Activated gamma-delta T cell (primary cell): ENCODE measurements at regions not wholly inside any gene's neighbourhood (a gene's known extent, or its start where the extent isn't known, plus 50 kb on each side); places are given as distances from the start of the nearest gene placed in this dataset.
"Not testable (repeated sequence)": the region's sequence is repeated elsewhere in the genome, so short reads cannot be mapped to it uniquely, and the experiment has no call there.

Source experiments
- DNase-seq: peaks from one replicate; lab custom pipeline; 2025; lab: John Stamatoyannopoulos, UW

DNA sequence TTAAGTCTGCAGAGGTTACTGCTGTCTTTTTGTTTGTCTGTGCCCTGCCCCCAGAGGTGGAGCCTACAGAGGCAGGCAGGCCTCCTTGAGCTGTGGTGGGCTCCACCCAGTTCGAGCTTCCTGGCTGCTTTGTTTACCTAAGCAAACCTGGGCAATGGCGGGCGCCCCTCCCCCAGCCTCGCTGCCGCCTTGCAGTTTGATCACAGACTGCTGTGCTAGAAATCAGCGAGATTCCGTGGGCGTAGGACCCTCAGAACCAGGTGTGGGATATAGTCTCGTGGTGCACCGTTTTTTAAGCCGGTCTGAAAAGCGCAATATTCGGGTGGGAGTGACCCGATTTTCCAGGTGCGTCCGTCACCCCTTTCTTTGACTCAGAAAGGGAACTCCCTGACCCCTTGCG is 2146.3 kb upstream of the WWC1 start:
- DNase-seq = not testable (repeated sequence)

DNA sequence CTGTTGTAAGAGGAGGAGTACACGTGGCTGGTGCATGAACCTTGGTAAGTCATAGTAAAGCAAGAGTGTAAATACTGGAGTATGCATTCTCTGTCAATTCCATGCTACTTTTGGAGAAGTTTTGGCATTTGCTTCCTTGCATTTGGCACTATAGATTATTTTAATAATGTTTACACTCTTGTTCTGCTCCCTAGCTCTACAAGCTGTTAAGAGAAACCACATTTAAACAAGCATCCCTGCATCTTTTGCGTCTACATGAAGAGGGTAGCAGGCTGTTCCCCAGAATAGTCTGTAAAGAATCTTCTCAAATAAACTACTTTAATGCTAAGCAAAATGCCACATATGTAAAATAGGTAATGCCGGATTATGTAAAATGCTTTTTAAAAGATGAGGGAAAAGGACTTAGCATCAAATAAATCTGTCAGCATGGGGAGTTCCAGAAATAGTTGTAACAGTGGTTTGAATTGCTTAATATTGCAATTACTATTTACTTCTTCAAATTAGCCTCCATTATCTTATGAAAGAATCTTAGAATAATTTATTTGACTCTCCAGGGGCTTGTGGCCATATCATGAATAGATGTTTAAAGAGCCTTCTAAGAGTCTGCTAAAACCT is 2127.3 kb upstream of the WWC1 start:
- no peak for DNase-seq

DNA sequence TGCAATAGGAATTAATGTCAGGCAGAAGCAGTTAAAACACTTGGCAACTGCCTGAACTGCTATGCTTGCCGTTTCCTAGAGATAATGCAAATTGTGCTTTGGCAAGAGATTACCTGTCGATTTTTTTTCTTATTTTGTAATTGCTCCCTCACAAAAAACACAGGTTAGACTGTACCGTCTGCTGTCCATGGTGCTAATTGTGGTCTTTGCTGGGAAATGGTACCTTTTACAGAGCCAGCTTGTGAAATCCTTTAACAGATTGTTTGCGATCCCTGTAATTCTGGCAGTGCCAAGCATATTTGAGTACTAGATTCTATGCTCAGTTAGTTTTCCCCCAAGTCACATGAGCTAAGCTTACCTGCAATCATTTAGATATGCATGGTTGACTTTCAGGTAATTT is 2125.8 kb upstream of the WWC1 start:
- no peak for DNase-seq

DNA sequence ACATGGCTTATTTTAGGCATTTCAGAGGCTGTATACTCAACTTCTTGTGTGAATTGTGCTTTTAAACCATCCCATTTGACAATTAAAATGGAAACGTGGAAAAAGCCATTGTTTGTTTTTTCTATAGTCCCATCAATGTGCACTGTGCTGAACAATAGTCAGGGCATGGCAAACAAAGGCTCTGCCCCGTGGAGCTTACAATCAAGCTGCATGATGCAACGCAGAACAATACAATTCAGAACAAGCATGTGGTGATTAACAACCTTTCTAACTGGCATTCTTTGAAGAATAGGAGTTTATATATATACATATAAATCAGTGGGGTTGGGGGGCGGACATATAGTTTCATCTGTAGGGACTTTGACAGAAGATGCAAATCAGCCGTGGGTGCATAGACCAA is 2125.4 kb upstream of the WWC1 start:
- no peak for DNase-seq

DNA sequence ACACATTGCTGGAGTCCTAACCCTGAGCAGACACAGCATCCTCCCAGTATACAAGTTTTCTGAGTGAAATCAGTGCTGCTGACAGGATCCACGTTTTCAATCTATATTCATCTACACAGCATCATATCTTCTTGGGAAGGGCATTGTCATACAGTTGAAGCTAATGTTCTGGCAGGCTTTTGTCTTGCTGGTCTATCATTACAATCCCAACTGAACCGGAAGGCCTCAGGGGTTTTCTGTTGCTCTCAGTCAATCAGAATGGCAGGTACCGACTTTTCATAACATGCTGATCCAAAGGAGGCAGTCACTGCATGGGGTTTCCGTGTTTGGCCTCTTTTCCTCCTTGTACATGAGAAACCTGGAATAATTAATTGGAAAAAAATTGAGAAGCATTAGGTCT is 2118.8 kb upstream of the WWC1 start:
- no peak for DNase-seq

DNA sequence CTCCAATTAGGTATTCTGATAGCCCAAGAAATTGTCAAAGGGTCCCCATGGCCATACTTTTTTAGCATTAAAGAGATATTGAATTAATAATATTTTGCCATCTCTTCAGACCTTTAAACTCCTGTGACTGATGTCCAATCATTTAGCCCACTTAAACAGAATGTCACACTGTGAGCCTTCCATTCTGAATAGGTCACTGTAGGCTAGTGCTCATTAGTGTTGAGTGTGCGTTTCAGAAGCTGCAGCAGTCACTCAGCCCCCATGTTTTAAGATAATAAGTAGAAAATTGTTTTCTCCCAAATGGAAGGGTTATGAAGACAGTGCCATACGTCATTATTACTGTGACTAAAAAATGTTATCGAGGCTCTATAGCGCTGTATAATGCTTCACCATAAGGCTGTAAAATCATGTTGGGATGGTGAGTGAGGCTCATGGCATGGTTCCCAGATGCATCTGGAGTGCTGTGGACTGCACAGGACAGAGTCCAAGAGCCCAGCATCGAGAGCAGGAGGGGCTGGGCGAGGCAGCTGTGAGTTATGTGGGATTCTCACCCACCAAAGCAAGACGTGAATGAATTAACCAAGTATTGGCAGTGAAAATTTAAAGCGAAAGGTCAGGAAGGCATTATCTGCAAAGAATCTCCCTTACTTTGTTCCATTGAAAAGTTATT is 2112.9 kb upstream of the WWC1 start:
- no peak for DNase-seq

DNA sequence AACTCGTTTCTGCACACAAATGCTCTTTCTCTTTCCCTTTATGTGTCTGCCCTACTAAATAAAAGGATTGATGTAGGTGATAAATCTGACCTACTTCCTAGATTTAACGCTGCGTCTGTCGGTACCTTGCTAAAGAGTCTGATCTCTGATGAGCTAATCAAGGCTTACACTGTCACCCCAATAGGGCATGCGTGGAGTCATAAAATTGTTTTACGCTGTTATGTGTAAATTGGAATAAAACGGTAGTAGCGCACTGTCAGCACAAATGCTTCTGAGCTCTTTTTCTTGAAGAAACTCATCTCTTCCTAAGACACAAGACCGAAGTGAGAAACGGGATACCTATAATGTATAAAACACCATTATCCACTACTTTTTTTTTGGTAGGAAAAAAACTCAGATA is 2106.3 kb upstream of the WWC1 start:
- DNase-seq = no peak

DNA sequence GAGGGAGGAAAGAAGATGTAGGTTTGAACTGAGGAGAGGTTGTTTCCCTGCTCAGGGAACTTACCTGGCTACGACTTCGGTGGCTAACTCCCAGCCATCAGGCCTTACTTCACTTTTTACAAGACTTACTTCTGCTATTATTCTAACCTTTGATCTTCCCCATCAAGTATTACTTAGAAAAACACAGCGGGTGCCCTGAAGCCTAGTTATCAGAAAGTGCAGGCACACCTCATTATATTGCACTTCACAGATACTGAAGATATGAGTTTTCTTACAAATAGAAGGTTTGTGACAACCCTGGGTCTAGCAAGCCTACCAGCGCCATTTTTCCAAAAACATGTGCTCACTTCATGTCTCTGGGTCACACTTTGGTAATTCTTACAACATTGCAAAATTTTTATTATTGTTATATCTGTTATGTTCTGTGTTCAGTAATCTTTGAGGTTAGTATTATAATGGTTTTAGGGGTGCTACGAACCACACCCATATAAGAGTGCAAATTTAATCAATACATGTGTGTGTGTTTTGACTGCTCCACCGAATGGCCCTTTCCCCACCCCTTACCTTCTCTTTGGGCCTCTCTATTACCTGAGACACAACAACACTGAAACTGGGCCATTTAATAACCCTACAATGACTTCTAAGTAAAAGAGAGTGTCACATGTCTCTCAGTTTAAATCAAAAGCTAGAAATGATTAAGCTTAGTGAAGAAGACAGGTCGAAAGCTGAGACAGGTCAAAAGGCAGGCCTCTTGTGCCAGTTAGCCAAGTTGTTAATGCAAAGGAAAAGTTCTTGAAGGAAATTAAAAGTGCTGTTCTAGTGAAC is 2102.7 kb upstream of the WWC1 start:
- DNase-seq = no peak

DNA sequence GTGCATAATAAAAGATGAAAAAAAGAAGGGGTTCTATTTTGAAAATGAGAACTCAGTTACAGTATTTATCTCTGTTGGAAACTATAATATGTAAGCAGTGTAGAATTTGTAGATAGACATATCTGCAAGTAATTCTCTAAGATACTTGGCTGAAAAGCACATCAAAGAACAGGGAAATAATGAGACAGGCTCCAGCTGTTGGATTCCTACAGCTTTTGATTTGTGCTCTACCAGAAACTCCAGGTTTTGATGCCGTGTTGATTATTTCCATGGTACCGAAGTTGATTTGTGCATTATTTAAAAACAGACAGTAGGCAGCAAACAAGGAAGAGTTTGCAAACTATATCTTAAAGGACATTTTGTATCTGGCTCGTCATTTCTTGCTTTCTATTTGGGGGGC is 2098.7 kb upstream of the WWC1 start:
- DNase-seq = no peak

DNA sequence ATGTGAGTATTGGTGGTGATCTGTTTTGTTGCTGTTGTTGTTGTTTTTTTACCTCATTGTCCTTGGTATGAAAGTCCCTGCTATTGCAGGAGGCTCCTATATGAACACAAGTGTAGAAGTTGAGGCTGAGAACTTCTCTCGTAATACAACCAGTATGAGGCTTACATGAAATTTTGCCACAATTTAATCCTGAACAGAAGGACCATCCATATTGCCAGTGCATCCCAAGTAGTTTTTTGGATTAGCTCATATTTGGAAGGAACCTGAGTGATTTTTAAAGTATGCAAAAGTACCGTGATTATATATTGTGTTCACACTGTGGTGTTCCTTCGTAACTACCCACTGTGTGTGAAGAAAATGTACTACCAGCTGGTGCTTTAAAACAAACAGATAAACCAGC is 2095.5 kb upstream of the WWC1 start:
- DNase-seq = no peak

DNA sequence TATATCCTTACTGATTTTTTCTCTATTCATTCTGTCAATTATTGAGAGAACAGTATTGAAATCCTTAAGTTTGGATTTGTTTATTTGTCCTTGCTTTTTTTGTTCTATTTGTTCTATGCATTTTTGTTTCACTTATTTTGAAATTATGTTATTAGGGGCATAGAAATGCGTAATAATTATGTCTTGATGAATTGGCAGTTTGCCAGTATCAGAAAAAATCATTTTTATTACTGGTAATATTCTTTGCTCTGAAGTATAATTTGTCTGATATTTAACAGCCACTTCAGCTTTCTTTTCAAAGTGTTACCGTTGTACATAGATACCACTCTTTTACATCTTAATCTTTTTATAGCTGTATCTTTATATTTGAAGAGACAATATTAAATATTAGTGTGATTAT is 2090.9 kb upstream of the WWC1 start:
- DNase-seq = no peak

DNA sequence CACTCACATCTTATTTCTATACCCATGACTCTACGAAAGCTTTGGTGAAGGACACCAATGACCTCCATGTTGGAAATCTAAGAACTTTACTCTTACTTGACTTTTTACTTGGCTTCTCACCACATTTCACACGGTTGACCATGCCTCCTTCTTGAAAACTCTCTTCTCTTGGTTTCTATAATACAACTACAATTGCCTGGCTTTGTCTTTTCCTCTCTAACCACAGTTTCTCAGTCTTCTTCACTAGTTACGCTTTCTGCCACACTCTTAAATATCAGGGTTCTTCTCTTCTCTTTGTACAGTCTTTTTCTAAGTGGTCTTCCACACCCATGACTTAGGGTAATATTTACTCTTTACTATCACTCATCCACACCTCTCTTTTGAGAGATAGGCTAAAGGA is 2079.8 kb upstream of the WWC1 start:
- no peak for DNase-seq

DNA sequence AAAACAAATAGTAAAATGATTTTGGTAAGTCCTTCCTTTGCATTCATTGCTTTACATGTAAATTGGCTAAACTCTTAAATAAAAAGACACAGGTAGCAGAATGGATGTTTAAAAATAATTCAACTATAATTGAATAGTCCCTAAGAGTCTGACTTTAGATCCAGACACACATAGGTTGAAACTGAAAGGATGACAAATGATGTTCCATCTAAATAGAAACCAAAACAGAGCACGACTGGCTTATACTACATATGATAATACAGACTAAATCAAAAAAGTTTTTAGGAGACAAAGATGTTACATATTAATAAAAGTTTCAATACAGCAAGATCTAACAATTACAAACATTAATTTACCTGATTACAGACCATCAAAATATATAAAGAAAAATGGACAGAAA is 2055.1 kb upstream of the WWC1 start:
- DNase-seq = no peak

DNA sequence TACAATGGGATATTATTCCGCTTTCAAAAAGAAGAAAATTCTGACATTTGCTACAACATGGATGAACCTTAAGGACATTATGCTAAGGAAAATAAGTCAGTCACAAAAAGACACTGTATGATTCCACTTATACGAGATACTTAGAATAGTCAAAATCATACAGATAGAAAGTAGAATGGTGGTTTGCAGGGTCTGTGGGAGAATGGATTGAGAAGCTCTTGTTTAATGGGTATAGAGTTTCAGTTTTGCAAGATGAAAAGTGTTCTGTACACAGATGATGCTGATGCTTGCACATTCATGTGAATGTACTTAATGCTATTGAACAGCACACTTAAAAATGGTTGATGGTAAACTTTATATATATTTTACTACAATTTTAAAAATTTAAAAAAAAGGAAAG is 2050.7 kb upstream of the WWC1 start:
- no peak for DNase-seq

DNA sequence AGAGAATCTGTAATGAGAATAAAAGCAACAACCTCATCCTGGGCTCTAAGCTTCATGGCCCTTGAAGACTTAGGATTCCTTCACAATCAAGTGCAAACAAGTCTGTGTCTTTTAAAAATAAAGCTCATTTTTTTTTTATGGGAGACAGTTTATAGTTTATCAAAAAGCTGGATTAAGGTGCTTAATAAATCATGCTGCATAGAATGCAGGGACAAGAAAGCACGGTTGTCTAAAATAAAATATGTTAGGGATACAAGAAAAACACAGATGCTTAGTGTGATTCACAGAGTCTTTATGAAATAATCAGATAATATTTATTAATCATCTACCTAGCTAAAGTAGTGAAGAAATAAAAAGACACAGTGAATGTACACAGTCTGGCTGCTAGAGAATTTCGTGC is 2045.9 kb upstream of the WWC1 start:
- DNase-seq = no peak

DNA sequence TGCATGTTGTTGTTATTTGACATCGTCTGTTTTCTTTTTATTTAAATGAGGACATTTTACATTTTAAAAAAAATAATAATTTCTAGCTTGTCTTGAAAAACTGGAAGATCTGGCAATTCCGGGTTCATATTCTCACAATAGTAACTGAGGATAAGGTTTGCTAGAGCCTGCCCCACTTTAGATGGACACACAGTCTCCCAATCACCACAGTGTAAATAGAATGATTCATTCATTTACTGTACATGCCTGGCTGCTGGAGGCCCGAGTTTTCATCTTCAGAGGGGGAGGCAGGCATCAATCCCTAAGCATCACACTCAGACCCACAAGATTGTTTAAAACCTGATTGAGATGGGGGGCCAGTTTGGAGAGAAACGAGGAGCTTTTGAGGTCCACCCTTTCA is 2039.7 kb upstream of the WWC1 start:
- no peak for DNase-seq

DNA sequence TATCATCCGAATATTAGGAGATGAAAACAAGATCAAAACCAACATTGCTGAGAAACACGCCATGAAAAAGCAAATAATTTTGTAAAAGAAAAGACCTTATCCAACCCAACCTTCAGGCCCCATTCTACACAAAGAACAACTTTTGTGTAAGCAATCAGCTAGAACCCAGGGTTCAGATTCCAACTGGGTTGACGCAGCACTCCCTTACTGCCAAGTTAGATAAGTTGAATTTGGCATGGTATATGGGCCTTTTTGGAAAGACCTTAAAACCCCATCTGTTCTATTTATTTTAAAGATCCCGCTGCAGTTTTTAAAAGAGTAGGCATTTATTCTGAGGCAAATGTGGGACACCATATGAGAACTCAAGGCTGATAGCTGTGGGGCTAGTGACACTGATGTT is 2033.8 kb upstream of the WWC1 start:
- no peak for DNase-seq

DNA sequence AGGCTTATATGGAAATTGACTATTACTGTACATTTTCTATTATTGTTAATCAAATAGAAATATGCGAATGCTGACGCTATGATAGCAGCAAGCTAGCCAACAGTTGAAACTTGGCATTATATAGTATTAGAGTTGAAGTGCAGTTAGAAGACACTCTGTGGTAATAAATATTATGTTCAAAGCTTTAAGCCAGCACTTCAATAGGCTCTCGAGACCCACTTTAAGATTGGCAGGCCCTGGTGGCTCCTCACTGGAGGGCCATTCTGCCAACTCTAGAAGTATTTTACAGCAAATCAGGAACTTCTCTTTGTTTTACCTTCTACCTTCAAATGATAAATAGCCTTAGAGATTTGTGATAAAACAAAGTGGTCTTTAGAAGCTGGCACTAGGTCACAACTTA is 2029.0 kb upstream of the WWC1 start:
- no peak for DNase-seq

DNA sequence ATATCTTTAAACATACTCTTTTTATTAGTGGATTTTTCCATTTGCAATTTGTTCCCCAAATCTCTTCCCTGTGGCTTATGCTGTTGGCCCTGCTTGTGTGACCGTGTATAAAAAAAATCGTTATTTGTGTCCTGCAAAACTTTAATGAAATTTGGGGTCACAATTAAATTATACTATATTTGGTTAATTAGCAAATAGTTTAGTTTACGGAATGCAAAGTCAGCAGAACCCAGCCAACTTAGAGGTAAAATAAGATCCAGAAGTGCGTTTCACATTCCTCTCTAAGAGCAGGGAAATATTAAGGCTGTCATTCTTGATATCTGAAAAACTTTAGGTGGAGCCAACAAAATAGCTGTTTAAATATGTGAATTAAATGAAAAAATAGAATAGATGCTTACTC is 2023.5 kb upstream of the WWC1 start:
- DNase-seq = no peak

DNA sequence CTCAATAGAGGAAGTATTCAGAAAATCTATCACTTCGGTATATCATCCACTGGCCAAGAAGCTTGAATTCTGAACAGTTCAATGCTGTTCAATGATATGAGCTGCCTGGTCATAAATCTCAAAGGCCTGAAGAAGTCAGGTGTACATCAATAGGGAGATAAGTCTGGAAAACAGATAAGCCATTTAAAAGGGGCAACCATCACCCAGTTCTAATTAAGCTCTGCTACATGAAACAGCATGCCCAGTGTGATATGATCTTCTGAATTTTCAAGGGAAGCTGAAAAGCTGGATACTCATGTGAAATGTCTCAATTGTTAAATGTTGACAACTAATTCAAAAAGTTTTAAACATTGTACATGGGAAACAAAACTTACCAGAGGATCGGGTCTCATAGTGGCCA is 2020.7 kb upstream of the WWC1 start:
- no peak for DNase-seq

DNA sequence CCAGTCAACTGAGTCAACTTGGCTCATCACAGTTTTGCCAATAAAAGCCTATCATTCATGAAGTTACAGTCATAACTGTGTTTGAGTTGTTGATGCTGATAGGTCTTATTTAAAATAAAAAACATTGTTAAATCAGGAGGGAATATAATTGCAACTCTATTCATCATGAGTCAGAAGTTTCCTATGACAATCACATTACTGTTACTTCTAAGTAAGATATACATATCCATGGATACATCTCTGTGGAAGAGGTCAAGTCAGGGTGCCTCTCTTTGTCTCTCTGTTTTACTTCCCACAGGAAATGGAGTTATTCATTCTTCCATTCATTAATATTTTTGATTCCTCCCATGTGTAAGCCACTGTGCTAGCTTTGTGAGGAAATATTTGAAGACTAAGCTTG is 2015.4 kb upstream of the WWC1 start:
- no peak for DNase-seq

DNA sequence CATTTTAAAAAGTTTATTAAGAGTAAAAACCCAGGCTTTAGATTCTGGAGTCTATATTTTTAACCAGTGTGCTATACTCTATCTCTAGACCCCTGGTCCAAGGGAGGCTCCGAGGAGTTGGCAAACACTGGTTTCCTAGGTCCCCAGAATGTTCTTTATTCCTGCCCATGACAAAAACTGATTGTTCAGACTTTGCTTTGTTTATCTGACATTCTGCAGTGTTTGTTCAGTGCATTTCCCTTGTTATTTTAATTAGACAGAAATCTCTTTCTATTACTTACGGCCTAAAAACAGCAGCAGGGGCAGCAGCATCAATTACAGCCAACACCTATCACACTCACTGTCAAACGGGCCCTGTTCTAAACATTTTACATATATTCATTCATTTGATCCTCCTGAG is 2011.6 kb upstream of the WWC1 start:
- DNase-seq = no peak

DNA sequence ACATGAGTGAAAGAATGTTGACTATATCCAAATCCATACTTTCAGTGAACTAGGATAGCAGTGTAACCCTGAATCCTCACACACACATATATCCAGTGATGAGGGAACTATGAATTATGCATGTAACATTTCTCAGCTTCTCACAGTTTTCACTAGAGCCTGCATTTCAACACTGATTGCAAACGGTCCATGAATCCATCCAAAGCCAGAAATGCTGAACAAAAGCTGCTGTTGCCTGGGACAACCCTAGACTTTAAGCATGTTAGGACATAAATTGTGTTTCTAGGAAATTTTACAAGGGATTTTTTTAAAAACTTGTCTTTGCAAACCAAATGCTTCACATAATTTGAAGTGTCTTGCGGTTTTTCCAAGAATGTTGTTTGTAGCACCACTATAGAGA is 2010.0 kb upstream of the WWC1 start:
- no peak for DNase-seq
